HG02571 (cell line): ENCODE measurements at regions not wholly inside any gene's neighbourhood (a gene's known extent, or its start where the extent isn't known, plus 50 kb on each side); places are given as distances from the start of the nearest gene placed in this dataset.
"Not testable (repeated sequence)": the region's sequence is repeated elsewhere in the genome, so short reads cannot be mapped to it uniquely, and the experiment has no call there.

ENCODE experiments used
- ATAC-seq: cut with Tn5 transposase; IDR thresholded peaks from one replicate; pipeline ENCODE4 v1.9.1; 2021; ENCODE audit warnings: mild to moderate bottlenecking, moderate library complexity; ENCODE audit not compliant: unreplicated experiment

DNA sequence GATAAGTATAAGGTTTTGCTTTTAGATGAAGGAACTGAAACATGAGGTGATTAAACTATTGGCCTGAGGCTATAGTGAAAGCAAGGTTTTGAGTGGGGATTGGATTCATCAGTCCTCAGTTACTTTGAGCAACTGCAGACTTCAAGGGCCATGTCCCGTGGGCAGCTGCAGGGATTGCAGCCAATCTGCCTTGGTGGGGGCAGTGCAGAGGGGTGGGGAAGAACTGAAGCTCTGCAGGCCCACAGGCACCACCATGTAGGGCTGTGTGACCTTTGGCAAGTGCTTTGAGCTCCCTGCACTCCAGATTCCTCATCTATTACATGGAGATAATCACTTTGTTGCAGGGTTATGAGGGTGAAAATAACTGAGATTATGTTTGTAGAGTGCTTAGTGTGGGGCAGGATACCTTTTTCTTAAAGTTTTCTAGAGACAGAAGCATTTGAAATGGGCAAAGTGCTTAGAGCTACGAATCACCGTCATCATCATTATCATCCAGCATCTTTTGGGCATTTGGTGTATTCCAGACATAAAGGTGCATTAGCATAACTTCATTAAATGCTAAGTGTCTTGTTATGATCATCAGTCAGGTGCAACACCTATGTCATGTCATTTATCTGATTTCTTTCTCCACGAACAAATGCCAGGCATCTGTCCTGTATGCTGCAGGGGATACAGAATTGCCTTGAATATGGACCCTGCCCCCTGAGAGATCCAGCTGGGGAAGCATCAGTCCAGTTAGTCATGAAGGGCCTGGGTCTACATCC is 72.1 kb upstream of the TENM4 start:
- no peak for ATAC-seq

DNA sequence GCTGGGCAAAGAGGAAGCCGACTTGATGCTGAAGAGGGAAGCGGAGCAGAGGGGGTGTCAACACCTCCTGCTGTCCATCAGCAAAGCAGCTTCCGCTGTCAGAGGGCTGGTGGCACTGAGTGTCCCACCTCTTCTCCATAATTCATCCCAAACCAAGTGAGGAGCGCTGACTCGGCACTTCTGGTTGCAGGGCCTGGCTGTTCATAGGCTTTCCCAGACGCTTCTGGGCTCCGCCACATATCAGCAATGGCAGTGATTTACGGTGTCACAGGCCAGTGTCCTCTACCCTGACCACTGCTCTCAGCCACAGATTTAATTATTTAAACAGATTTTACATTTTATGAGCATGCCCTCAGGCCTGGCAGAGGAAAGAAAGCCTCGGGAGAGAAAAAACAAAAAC is 70.1 kb upstream of the TENM4 start:
- ATAC-seq: no peak

DNA sequence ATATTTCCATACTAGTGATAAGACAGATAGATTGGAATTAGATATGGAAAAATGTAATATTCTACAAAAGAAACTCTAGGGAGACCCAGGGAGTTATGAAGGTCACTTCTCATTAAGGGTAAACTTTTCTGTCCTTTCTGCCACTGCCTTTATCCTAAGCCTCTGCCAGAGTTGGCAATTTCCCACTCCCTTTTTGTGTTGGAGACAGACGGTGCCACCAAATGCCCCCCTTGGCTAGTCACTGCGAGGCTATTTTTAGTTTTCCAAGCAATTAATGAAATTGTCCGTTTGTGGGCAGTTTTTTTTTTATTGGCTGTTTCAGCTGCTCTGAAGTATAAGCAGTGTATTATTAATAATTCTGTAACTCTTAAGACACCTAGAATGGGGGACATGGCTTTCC is 67.6 kb upstream of the TENM4 start:
- ATAC-seq: no peak

DNA sequence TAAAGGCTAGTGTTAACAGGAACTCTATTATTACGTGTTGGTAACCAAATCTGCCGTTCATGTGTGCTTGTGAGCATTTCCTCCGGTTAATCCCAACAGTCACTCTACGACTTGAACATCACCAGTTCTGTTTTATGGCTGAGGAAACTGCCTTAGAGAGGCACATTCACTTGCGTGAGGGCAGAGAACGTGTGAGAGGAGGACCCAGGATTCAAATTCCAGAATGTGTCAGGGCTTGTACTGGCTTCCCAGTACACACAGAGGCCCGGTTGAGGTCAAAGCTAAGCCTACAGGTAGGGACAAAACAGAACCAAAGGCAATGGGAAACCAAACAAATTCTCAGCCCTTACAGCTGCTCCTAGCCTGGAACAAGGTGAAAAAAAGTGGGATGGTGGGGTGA is 66.9 kb upstream of the TENM4 start:
- ATAC-seq: no peak

DNA sequence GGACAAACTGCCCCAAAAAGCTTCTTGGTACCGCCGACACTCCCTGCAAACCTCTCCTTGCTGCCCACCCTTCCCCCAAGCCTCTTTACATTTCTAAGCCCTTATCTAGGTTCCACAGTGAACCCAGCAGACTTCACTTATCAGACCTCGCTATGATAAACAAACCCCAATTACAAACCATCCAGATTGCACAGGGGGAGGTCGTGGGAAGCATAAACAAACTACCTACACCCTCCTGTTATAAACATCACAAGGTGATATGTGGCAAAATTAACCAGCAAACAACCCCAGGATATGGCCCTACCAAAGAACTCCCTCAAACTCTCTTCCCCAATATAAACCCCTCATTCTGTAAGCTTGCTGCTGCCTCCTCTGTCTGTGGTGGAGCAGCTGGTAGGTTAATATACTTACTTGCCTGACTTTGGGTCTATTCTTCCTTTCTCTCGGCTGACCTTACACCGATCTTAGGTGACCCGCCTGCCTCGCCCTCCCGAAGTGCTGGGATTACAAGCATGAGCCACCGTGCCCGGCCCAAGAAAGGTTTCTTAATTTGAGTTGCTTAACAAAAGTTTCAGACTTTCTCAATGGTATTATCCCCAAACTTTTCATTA is 66.0 kb upstream of the TENM4 start:
- ATAC-seq: no peak

DNA sequence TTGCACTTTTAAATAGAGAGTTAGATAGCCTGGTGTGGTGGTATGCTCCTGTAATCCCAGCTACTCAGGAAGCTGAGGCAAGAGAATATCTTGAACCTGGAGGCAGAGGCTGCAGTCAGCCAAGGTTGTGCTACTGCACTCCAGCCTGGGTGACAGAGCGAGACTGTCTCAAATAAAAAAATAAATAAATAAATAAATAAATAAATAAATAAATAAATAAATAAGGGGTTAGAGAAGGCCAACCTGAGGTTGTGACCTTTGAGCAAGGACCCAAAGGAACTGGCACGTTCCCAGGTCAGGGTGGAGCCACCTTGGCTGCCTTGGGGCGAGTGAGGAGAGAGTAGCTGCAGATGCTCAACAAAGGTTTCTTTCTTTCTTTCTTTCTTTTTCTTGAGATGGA is 65.3 kb upstream of the TENM4 start:
- ATAC-seq: no peak

DNA sequence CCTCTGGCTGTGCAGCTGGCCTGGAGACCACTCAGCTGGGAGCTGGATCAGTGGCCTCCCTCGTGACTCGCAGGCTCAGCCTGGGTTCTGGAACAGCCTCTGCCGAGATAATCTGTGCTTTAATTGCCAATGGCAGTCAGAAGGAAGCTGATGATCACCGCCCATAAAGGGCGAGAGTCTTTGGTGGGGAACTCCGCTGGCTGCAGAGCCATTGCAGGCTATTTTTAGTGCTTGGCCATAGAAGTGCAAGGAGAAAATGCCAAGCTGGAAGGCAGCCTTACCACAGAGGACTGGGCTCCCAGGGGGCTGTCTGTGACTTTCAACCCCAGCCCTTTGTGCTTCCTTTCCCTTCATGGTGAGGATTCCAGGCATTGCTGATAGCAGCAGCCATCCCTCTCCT is 62.2 kb upstream of the TENM4 start:
- no peak for ATAC-seq

DNA sequence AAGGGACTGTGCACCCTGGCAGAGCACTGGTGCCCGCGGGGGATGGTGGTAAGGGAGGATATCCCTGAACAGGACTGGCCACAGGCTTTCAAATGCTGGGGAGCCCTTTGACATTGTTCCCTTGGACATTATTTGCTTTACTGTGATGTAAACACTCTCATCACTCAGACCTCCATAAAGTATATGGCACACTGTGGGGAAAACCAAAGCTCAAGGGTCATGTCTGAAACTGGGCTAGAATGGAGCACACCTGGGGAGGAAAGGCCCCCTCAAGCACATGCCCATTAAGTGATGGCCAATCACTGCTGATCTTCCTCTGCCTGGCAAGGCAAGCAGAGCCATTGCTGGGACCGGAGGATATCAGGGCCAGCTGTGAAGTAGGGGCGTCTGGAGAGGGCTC is 60.9 kb upstream of the TENM4 start:
- no peak for ATAC-seq

DNA sequence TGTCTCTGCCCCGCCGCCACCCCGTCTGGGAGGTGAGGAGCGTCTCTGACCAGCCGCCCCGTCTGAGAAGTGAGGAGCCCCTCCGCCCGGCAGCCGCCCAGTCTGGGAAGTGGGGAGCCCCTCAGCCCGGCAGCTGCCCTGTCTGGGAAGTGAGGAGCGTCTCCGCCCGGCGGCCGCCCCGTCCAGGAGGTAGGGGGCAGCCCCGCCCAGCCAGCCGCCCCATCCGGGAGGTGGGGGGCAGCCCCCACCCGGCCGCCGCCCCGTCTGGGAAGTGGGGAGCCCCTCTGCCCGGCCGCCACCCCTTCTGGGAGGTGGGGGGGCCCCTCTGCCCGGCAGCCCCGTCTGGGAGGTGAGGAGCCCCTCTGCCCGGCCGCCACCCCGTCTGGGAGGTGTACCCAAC is 59.1 kb upstream of the TENM4 start:
- not testable (repeated sequence) for ATAC-seq

DNA sequence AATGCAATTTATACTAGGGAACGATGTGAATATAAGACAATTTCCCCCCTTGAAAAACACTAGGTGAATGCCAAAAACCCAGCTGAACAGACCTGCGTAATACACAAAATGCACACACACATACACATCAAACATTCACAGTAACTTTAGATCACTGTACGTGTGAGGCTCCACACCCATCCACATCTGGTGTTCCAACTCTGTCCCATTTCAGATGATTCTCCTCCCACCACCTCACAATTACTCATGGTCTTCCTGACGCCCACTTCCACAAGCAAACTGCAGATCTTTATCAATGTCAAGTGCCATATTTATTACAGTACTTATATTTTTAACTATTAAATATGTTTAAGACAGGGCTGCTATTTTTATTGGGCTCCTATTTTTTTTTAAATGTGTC is 57.8 kb upstream of the TENM4 start:
- no peak for ATAC-seq

DNA sequence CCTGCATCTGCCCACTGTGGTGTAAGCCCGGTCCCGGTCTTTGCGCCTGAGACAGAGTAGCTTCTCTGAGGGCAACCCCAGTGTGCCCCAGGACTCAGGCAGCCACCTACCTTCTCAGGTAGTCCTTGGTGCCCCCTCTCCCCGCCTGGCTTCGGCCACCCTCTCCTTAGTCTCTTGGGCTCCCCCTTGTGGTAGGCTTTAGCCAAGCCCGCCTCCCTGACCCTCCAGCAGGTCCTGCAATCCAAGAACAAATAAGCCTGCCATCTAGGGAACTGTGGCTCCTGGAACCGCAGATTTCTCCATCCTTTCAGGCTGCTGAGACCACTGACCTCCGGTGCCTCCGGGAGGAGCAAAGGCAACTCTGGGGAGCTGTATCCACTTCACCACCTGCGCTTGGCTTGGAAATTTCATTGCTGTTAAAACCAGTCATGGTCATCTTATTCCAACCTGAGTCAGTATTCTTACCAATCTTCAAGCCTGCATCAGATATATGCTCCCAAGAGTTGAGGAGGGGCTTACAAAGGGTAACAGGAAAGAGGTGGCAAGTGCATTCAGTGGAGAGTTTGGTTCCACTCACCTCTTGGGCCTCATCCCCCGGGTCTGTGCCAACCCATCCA is 52.8 kb upstream of the TENM4 start:
- no peak for ATAC-seq

DNA sequence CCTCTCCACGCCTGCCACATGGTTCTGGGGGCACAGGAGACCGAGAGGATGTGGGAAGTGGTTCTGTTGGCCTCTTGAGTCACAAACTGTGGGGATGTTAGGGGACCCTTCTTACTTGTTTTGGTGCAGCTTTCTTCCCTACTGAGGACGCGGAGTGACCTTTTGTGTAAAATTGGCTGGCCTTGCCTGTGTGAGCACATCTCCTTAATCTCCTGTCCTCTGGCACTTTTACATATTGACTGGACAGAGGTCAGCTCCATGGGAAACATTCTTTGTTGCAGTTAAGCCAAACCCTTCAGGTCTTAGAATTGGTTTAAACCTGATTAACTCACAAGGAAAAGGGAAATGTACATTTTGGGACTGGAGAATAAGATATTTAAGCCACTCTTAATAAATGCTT is 51.2 kb upstream of the TENM4 start:
- no peak for ATAC-seq
